ENCODE measurements at regions not wholly inside any gene's neighbourhood (a gene's known extent, or its start where the extent isn't known, plus 50 kb on each side); places are given as distances from the start of the nearest gene placed in this dataset.

- TF ChIP-seq EZH2phosphoT487 (IDR thresholded peaks at IDR 0.05; ENCODE audit: unreplicated experiment) (no peak), CREB1 (CRISPR knock-in tag; IDR thresholded peaks at IDR 0.05; ENCODE audit: low read depth) (no peak)
- TF ChIP-seq, protein P1, sequence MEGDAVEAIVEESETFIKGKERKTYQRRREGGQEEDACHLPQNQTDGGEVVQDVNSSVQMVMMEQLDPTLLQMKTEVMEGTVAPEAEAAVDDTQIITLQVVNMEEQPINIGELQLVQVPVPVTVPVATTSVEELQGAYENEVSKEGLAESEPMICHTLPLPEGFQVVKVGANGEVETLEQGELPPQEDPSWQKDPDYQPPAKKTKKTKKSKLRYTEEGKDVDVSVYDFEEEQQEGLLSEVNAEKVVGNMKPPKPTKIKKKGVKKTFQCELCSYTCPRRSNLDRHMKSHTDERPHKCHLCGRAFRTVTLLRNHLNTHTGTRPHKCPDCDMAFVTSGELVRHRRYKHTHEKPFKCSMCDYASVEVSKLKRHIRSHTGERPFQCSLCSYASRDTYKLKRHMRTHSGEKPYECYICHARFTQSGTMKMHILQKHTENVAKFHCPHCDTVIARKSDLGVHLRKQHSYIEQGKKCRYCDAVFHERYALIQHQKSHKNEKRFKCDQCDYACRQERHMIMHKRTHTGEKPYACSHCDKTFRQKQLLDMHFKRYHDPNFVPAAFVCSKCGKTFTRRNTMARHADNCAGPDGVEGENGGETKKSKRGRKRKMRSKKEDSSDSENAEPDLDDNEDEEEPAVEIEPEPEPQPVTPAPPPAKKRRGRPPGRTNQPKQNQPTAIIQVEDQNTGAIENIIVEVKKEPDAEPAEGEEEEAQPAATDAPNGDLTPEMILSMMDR (conservative IDR thresholded peaks at IDR 0.05; ENCODE audit: low read depth in 2 of 2): no peak
Measured at GRCh38 chr18:37676276-37676675, 110.7 kb upstream of the CELF4 start.

Measured in GM23338 (cell line).